ENCODE measurements at regions not wholly inside any gene's neighbourhood (a gene's known extent, or its start where the extent isn't known, plus 50 kb on each side); places are given as distances from the start of the nearest gene placed in this dataset.

DNA sequence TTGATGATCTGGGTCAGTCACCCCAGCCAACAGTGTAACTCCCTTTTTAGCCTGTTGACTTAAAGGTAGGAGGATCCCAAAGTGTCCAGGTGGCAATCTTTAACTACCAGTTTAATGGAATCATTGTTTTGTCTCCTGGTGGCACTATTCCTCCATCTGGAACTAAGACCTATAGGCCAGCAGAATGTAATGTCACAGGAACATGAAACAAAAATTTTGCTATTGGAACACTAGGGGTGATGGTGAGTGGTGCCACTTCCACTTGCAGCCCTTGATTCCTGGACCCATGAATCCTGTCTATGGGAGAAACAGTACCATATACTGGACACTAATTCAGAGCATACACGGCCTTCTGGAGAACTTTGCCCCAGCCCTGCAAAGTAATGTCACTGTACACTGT lies 219.5 kb upstream of the RASA1 start:
- TF ChIP-seq, protein P1, sequence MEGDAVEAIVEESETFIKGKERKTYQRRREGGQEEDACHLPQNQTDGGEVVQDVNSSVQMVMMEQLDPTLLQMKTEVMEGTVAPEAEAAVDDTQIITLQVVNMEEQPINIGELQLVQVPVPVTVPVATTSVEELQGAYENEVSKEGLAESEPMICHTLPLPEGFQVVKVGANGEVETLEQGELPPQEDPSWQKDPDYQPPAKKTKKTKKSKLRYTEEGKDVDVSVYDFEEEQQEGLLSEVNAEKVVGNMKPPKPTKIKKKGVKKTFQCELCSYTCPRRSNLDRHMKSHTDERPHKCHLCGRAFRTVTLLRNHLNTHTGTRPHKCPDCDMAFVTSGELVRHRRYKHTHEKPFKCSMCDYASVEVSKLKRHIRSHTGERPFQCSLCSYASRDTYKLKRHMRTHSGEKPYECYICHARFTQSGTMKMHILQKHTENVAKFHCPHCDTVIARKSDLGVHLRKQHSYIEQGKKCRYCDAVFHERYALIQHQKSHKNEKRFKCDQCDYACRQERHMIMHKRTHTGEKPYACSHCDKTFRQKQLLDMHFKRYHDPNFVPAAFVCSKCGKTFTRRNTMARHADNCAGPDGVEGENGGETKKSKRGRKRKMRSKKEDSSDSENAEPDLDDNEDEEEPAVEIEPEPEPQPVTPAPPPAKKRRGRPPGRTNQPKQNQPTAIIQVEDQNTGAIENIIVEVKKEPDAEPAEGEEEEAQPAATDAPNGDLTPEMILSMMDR (IDR thresholded peaks at IDR 0.05), result no peak
- no peak for TF ChIP-seq POLR2A (IDR thresholded peaks at IDR 0.05)

Data from thyroid gland (tissue), 4 donors.